ENCODE measurements at regions not wholly inside any gene's neighbourhood (a gene's known extent, or its start where the extent isn't known, plus 50 kb on each side); places are given as distances from the start of the nearest gene placed in this dataset.

DNA sequence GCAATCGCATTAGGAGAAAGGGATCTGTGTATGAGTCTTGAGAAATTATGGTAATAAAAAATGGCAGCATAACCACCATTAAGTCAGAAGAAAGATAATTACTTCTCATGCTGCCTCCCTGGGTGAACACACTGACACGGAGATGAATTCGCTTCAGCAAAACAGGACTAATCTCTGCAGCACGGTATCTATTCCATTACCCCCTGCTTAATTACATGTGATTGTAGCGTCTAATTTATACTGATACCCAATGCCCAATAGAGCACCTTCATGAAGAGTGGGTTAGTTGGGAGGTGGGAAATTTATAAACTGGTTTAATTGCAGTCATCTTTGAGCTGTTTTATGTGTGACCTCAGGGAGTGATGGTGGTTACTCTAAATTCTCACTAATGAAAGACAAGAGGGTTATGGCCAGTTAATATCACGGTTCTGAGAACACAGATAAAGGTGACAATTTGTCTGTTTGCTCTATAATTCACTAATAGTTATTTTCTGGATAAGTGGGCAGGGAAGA, 476.2 kb upstream of the SULF2 start:
- no peak for DNase-seq

DNA sequence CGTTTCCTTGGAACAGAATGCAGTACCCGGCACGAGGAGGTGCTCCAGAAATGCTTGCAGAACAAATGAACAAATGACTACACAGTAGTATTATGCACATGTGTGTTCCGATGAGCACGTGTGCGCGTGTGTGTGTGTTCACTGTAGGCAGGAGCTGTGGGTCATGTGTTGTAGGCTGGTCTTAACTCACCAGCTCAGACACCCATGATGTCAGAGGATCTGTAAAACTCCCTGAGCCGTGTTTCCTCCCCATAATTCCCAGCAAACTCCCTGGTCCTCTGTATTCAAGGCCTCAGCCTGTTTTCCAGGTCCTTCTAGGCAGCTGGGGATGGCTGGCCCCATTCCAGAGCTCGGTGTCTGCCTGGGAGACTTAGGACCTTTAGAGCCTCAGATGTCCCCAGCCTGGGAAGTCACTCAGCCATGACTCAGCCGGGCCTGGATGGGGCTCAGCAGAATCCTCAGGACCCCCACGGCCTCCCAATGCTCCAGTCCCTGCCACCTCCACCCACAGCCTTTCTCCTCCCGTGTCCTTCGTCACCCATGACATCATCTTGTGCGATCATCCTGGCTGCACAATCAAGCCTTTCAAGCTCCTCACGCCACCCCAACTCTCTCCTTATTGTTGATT, 475.0 kb upstream of the SULF2 start:
- peak; percentile 42 for DNase-seq

DNA sequence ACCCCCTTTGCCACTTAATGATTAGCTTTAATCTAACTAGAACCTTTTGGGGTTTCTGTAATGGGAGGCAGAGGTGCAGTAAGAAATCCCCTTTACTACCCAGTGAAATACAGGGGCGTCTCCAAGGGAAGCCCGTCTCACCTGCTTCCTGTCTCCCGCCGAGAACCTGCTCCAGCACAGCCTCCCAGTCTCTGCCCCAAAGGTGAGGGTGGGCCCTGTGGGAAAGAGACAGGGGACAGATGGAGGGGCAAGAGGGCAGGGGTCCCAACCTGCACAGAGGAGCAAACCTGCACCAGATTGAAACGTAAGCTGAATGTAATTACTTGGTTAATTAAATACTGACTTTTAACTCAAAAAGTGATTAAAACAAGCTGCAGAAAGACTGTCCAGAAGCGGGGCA, 474.2 kb upstream of the SULF2 start:
- no peak for DNase-seq

DNA sequence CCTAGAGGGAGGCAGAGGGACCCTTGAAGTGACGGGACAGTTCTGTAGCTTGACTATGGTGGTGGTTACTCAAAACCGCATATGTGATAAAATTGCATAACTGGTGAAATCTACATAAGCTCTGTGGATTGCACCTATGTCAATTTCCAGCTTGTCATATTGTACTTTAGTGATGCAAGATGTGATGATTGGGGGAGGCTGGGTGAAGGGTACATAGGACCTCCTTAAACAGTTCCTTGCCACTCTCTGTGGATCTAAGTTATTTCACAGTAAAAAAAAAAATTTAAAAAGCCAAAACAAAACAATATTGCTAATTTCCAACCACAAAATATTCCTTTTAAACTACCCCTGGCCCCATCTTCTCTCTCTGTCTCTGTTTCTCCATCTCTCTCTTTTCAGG, 472.6 kb upstream of the SULF2 start:
- no peak for DNase-seq

DNA sequence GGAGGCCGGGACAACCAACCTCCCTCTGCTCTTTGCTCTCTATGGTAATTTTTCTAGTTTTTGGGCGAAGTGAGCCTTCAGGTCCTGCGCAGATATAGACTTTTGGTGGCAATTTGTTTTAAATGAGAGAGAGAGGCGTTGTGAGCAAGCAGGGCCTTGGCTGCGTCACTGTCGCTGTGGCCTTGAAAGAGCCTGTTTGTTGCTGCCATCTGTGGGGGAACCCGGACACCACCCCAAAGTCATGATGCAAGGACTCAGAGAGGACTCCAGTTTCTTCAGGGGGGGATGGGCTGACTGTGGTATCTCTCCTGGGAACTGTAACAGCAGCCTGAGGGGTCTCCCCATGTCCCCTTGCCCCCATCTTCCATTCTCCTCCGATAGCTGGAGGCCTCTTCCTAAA, 462.7 kb upstream of the SULF2 start:
- DNase-seq, result no peak

GRCh38 chr20:48246061-48246790, 460.9 kb upstream of the SULF2 start:
- no peak for DNase-seq

DNA sequence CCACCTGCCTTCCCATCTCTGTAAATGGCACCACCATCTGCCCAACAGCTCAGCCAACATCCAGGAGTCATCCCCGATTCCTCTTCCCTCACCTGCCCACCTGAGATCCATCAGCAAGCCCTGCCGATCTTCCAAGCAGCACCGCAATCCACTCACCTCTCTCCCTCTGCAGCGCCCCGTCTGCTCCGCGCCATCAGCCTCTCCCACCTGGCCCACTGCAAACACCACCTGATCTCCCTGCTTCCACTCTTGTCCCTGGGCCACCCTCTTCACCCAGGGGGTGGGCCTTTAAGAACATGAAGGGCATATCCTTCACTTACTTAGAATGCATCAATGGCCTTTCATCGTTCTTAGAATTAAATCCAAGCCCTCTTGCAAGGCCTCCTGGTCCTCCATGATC, 457.3 kb upstream of the SULF2 start:
- no peak for DNase-seq

DNA sequence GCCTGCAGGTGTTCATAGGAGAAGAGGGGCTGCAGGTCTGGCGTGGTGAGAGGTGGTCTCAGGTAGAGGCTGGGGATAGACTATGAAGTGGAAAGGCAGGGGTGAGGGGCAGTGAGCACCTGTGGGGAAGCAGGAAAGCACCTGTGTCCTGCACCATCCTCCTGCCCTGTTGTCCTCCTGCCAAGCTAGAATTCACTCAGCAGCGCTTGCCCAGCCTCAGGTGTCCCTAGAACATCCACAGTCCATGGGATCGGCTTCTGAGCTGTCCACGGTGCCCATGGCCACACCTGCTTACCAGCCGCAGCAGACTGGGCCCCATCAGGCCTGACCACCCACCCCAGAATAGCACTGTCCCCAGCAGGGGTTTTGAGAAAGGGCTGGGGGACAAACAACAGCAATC, 456.2 kb upstream of the SULF2 start:
- no peak for DNase-seq

GRCh38 chr20:48238781-48239180, 453.5 kb upstream of the SULF2 start:
- DNase-seq, result peak; percentile 40

- no peak for DNase-seq
These were observed 453.0 kb upstream of the SULF2 start for GRCh38 chr20:48238326-48238725.

DNA sequence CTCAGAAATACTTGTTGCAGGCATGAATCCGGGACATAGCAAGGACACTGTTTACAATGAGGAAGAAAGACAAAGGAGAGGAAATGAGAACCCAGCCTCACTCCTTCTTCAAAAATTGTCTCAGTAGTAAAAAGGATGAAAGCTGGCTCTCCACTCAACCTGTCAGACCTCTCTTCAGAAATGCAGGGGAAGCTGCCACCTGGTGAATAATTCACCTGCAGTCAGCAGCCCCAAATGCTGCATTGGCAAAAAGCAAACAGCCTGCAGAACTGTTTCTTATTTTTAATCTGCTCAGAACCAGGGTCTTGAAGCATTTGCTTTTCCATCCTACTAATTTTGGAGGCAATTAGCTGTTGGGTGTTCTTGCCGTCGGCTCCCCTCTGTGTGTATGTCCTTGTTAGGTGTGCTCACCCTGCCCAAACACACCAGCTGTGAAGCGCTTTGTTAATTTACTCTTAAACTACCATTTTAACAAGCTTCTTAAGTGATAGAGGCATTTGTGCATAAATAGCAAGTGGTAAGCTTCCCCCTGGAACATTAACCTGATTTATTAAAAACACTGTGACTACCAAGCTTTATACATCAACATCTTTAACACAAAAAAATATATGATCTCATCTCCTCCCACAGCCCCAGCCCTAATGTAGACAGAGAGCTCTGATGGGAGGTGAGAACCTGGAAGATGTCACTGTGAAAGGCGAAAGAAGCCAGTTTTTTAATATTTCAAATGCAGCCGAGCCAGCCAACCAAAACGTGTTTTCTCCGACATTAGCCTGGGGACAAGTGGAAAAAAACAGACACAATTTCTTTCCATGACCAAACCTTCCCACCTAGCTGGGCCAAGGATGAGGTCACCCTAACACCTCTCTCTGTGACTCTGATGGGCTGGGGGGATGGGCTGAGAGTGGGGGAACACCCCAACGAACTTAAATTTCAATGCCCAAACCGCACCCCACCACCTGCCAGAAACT, 451.0 kb upstream of the SULF2 start:
- DNase-seq, result peak; percentile 67

DNA sequence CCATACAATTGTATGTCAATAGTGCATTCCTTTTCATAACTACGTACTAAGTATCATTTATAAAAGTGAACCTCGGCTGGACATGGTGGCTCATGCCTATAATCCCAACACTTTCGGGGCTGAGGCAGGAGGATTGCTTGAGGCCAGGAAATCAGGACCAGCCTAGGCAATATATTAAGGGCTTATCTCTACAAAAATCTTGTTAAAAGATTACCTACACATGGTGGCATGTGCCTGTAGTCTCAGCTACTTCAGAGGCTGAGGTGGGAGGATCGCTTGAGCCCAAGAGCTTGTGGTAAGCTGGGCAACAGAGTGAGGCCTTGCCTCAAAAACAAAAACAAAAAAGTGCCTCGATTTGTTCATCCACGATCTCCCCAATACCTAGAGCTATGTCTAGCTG, 449.7 kb upstream of the SULF2 start:
- no peak for DNase-seq

GRCh38 chr20:48231253-48231930, 446.1 kb upstream of the SULF2 start:
- DNase-seq, result no peak

GRCh38 chr20:48230216-48230615, 444.9 kb upstream of the SULF2 start:
- DNase-seq, result no peak

GRCh38 chr20:48227381-48227780, 442.1 kb upstream of the SULF2 start:
- no peak for DNase-seq

DNA sequence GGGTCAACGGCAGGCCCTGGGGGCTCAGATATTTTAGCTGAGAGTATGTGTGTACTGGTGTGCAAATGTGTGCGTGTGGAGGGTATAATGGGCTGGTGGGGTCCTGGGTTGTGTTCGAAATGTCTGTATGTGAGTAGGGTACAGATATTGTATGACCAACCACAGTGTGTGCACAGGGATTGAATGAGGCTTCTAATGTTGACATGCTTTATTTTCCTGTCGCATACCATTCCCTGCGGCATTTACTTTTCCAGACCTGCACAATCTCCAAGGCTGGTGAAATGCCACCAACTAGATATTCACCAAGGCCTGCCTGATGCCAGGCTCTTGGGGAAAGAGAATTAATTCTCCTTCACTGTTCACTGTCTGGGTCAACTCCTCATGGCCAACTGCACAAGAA, 441.4 kb upstream of the SULF2 start:
- no peak for DNase-seq

- no peak for DNase-seq
These were observed 439.3 kb upstream of the SULF2 start for GRCh38 chr20:48224533-48225050.

DNA sequence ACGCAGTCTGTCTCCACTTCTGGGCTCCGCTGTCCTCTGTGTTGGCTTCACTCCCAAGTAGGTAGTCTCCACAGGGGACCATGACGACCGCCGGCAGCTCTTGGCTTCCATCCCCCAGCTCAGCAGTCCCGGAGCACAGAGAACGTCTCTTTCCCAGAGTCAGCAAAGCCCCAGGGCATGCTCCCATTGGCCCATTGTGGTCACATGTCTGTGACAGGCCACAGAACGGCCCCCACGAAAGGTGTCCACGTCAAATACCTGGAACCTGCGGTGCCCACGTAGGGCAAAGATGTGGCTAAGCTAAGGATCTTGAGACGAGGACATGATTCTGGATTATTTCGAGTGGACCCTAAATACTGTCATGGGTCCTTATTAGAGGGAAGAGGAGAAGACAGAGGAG, 438.4 kb upstream of the SULF2 start:
- no peak for DNase-seq

DNA sequence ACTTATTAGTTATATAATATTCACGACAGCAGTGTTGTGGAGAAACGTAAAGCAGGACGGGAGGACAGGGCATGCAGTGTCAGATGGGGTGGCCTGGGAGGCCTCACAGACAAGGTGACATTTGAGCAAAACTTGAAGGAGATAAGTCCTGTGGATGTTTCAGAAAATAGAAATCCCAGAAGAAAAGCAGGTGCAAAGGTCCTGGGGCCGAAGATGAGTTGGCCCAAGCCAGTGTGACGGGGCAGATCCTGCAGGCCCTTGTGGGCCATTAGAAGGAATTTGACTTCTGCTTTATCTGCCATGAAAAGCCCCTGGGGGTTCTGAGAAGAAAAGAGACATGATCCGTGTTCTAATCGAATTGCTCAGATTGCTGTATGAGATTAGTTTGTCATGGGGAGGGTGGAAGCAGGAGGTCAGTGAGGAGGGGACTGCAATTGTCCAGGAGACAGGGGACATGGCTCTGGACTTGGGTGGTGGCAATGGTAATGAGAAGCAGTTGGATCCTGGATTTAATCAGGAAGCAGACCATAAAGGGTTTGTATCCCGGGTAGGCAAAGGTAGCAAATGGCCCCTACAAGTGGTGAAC, 437.4 kb upstream of the SULF2 start:
- DNase-seq, result no peak

GRCh38 chr20:48220033-48220633, 434.9 kb upstream of the SULF2 start:
- no peak for DNase-seq

- DNase-seq, result no peak
These were observed 434.0 kb upstream of the SULF2 start for GRCh38 chr20:48219306-48219705.

GRCh38 chr20:48217190-48217589, 431.9 kb upstream of the SULF2 start:
- DNase-seq, result no peak

Measured in femur (tissue), 1 donor.